ENCODE measurements at regions not wholly inside any gene's neighbourhood (a gene's known extent, or its start where the extent isn't known, plus 50 kb on each side); places are given as distances from the start of the nearest gene placed in this dataset.

- TF ChIP-seq CTCF (conservative IDR thresholded peaks at IDR 0.05) = no peak
- TF ChIP-seq ZFX (IDR thresholded peaks at IDR 0.05) = no peak
Measured at GRCh38 chr9:75463871-75464270, 375.6 kb downstream of the OSTF1 start.
